Cardiac muscle cell (in vitro differentiated cells and primary cell): ENCODE measurements at regions not wholly inside any gene's neighbourhood (a gene's known extent, or its start where the extent isn't known, plus 50 kb on each side); places are given as distances from the start of the nearest gene placed in this dataset.

ENCODE experiments used
- DNase-seq, 2 donors: peaks; one replicate each; pipeline versions ENCODE4 v3.0.0 to v3.0.0-alpha.2; 2010 to 2017; ENCODE audit warnings: low read depth in 1 of 2, low spot score in 1 of 2
- H3K27ac ChIP-seq: fragments of 200-600 bp; sonication (generic); 2 replicates; pipeline ENCODE4 v1.5.1; 2016
- H3K27me3 ChIP-seq: fragments of 200-600 bp; sonication (generic); 2 replicates; pipeline ENCODE4 v1.6.0; 2016; ENCODE audit warnings: control low read depth
- H3K36me3 ChIP-seq: fragments of 200-600 bp; sonication (generic); 2 replicates; pipeline ENCODE4 v1.5.1; 2016; ENCODE audit warnings: control low read depth
- H3K4me1 ChIP-seq: fragments of 200-600 bp; sonication (generic); 2 replicates; pipeline ENCODE4 v1.8.1; 2017; ENCODE audit warnings: low read depth, mild to moderate bottlenecking, mixed run types
- H3K4me3 ChIP-seq: fragments of 200-600 bp; sonication (generic); 2 replicates; pipeline ENCODE4 v1.5.1; 2016; ENCODE audit warnings: mild to moderate bottlenecking
- H3K9me3 ChIP-seq: fragments of 200-600 bp; sonication (generic); 2 replicates; pipeline ENCODE4 v1.5.1; 2017; ENCODE audit warnings: low read depth, mild to moderate bottlenecking, control low read depth
- CTCF ChIP-seq: IDR thresholded peaks from 2 replicates; pipeline ENCODE4 v1.5.1; 2012; ENCODE audit warnings: low read depth, mild to moderate bottlenecking, low read length

- peak in 1 of 2 donors; percentile 92 for DNase-seq
- no peaks in the 10 kb centered on the region for H3K9me3 ChIP-seq
- H3K27me3 ChIP-seq: no peaks in the 10 kb centered on the region
- no peaks in the 10 kb centered on the region for H3K36me3 ChIP-seq
- TF ChIP-seq CTCF: no peak
- H3K4me3 ChIP-seq: no peak overlapping the region
- H3K27ac ChIP-seq: no peak overlapping the region
- no peaks in the 10 kb centered on the region for H3K4me1 ChIP-seq
These were observed 413.8 kb downstream of the FAT4 start for GRCh38 chr4:125728568-125728967.

- Histone ChIP-seq H3K9me3 (no peaks in the 10 kb centered on the region), H3K27ac (no peak overlapping the region), H3K36me3 (no peaks in the 10 kb centered on the region), H3K27me3 (no peaks in the 10 kb centered on the region), H3K4me3 (no peak overlapping the region), H3K4me1 (no peaks in the 10 kb centered on the region)
- no peak for TF ChIP-seq CTCF
- no peak for DNase-seq
These were observed 414.4 kb downstream of the FAT4 start for GRCh38 chr4:125729171-125729570.

GRCh38 chr4:125732632-125733031, 417.9 kb downstream of the FAT4 start:
- no peak overlapping the region for H3K27ac ChIP-seq
- H3K9me3 ChIP-seq: no peaks in the 10 kb centered on the region
- no peak overlapping the region for H3K4me3 ChIP-seq
- TF ChIP-seq CTCF: no peak
- no peak for DNase-seq
- H3K27me3 ChIP-seq: no peaks in the 10 kb centered on the region
- no peaks in the 10 kb centered on the region for H3K36me3 ChIP-seq
- H3K4me1 ChIP-seq: peaks cover 13% of the 10 kb centered on the region

- no peak for DNase-seq
- H3K27me3 ChIP-seq: no peaks in the 10 kb centered on the region
- no peaks in the 10 kb centered on the region for H3K36me3 ChIP-seq
- no peaks in the 10 kb centered on the region for H3K9me3 ChIP-seq
- H3K4me1 ChIP-seq: peaks cover 15% of the 10 kb centered on the region
- no peak overlapping the region for H3K27ac ChIP-seq
- no peak overlapping the region for H3K4me3 ChIP-seq
- TF ChIP-seq CTCF: no peak
These were observed 419.7 kb downstream of the FAT4 start for GRCh38 chr4:125734504-125734903.

GRCh38 chr4:125735102-125735501, 420.3 kb downstream of the FAT4 start:
- peak overlapping the region; percentile 55 for H3K27ac ChIP-seq
- TF ChIP-seq CTCF: no peak
- DNase-seq: peak; percentile 76 to 97
- H3K36me3 ChIP-seq: no peaks in the 10 kb centered on the region
- no peaks in the 10 kb centered on the region for H3K27me3 ChIP-seq
- H3K4me1 ChIP-seq: peaks cover 19% of the 10 kb centered on the region
- no peak overlapping the region for H3K4me3 ChIP-seq
- H3K9me3 ChIP-seq: no peaks in the 10 kb centered on the region

GRCh38 chr4:125736057-125736456, 421.3 kb downstream of the FAT4 start:
- H3K36me3 ChIP-seq: no peaks in the 10 kb centered on the region
- H3K27ac ChIP-seq: no peak overlapping the region
- peak; percentile 19 for TF ChIP-seq CTCF

More at GRCh38 chr4:125736057-125736456, 421.3 kb downstream of the FAT4 start:
- H3K4me3 ChIP-seq: no peak overlapping the region
- H3K27me3 ChIP-seq: no peaks in the 10 kb centered on the region
- H3K9me3 ChIP-seq: no peaks in the 10 kb centered on the region
- H3K4me1 ChIP-seq: peaks cover 19% of the 10 kb centered on the region
- DNase-seq: peak in 1 of 2 donors; percentile 42
